ENCODE measurements at regions not wholly inside any gene's neighbourhood (a gene's known extent, or its start where the extent isn't known, plus 50 kb on each side); places are given as distances from the start of the nearest gene placed in this dataset.
A peak's percentile ranks its signal among the peaks of the same experiment; 100 is the strongest.

GRCh38 chr4:20426028-20426427 lies 174.3 kb downstream of the SLIT2 start:
- no peak for DNase-seq (ENCODE audit: low read depth)
- TF ChIP-seq, protein P1, sequence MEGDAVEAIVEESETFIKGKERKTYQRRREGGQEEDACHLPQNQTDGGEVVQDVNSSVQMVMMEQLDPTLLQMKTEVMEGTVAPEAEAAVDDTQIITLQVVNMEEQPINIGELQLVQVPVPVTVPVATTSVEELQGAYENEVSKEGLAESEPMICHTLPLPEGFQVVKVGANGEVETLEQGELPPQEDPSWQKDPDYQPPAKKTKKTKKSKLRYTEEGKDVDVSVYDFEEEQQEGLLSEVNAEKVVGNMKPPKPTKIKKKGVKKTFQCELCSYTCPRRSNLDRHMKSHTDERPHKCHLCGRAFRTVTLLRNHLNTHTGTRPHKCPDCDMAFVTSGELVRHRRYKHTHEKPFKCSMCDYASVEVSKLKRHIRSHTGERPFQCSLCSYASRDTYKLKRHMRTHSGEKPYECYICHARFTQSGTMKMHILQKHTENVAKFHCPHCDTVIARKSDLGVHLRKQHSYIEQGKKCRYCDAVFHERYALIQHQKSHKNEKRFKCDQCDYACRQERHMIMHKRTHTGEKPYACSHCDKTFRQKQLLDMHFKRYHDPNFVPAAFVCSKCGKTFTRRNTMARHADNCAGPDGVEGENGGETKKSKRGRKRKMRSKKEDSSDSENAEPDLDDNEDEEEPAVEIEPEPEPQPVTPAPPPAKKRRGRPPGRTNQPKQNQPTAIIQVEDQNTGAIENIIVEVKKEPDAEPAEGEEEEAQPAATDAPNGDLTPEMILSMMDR (IDR thresholded peaks at IDR 0.05; ENCODE audit: insufficient read depth, low read depth, low read length, missing control alignments) = no peak
- H3K4me3 ChIP-seq (ENCODE audit: low read length) = no peak overlapping the region

GRCh38 chr4:20428436-20429160 lies 176.9 kb downstream of the SLIT2 start:
- no peak overlapping the region for H3K4me3 ChIP-seq (ENCODE audit: low read length)
- TF ChIP-seq, protein P1 (IDR thresholded peaks at IDR 0.05; ENCODE audit: insufficient read depth, low read depth, low read length, missing control alignments) = no peak
- no peak for DNase-seq (ENCODE audit: low read depth)

GRCh38 chr4:20430259-20430941 lies 178.7 kb downstream of the SLIT2 start:
- TF ChIP-seq, protein P1 (IDR thresholded peaks at IDR 0.05; ENCODE audit: insufficient read depth, low read depth, low read length, missing control alignments) = no peak
- DNase-seq (ENCODE audit: low read depth) = peak; percentile 29
- H3K4me3 ChIP-seq (ENCODE audit: low read length) = no peak overlapping the region

DNA sequence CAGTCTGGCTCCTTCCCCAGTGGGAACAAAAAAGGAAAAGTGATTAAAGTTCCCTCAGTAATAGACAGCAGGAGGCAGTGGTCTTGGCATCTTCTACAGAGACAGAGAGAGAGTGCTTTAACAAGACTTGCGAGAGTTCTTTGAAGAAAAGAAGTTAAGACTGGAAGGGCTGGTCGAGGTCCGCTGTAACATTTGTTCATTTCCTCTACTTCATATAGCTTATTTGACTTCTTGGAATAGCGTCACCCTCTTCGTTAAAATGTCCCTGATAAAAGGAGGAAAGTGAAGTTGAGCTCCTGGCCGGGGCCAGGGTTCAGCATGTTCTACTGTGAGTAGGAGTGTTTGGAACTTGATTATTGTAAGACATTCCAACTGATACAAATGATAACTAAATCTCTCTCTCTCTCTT lies 179.8 kb downstream of the SLIT2 start:
- TF ChIP-seq, protein P1 (IDR thresholded peaks at IDR 0.05; ENCODE audit: insufficient read depth, low read depth, low read length, missing control alignments) = no peak
- DNase-seq (ENCODE audit: low read depth) = no peak
- H3K4me3 ChIP-seq (ENCODE audit: low read length) = no peak overlapping the region

DNA sequence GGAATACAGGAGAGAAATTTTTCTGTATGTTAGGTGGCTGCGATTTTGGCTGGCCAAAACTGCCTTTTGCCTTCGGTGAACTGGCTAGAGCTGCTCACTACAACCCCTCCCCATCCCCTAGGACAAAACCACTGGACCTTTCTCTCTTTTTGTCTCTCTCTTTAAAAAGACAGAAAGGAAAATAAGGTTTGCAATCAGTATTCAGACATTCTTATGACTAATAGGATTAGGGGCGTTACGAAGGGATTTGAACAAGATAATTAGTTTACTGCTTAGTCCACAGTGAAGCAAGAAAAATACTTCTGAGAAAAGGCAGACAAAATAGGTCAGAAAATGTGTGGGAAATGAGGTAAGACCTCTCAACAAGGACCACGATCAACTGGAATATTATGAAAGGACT lies 180.4 kb downstream of the SLIT2 start:
- TF ChIP-seq, protein P1 (IDR thresholded peaks at IDR 0.05; ENCODE audit: insufficient read depth, low read depth, low read length, missing control alignments) = no peak
- H3K4me3 ChIP-seq (ENCODE audit: low read length) = no peak overlapping the region
- DNase-seq (ENCODE audit: low read depth) = no peak

DNA sequence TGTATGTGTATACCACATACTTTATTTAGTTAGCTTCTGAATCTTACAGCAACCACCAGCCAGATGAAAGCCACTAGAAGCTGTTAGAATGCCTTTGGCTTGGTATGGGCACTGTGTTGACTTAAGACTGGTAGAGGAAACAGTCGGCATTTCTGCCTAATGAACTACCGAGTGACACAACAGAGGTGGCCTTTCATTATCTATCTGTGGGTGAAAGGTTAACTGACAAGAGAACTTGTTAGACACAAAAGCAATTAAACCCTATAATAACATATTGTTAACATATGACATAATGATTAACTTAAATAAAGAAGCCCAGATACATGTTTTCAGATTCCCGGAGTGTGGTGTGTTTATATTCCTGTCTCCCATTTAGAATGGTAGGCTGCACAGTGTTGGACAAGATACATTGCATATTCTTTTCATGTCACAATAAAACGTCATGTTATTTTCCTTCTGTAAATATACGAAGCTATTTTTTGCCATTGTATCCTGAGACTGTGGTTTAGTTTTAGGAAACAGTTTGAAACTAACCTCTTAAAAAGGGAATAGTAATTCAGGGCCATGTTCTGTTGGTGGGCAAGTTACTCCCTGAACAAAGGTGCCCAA lies 181.5 kb downstream of the SLIT2 start:
- H3K4me3 ChIP-seq (ENCODE audit: low read length) = no peak overlapping the region
- no peak for DNase-seq (ENCODE audit: low read depth)
- TF ChIP-seq, protein P1 (IDR thresholded peaks at IDR 0.05; ENCODE audit: insufficient read depth, low read depth, low read length, missing control alignments) = no peak
